HG03095 (cell line): ENCODE measurements at regions not wholly inside any gene's neighbourhood (a gene's known extent, or its start where the extent isn't known, plus 50 kb on each side); places are given as distances from the start of the nearest gene placed in this dataset.
"Not testable (repeated sequence)": the region's sequence is repeated elsewhere in the genome, so short reads cannot be mapped to it uniquely, and the experiment has no call there.

ENCODE experiments used
- ATAC-seq: cut with Tn5 transposase; IDR thresholded peaks from one replicate; pipeline ENCODE4 v1.9.1; 2021; ENCODE audit warnings: moderate library complexity; ENCODE audit not compliant: unreplicated experiment

DNA sequence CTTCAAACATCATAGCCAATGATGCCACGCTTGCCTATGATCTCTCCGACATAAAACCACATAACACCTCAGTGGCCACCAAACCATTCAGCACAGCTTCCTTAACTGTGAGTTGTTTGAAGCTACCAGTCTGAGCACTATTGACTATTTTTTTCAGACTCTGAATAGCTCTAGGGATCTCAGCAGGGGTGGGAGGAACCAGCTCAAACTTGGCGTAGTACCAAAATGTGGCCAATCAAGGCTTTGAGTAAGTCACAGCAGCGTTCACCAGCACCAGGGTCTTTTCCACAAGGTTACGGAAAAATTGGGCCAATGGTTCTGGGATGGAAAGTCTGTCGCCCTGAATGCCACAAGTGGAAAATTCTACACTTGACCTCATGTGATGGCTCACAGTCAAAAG, 70.6 kb downstream of the SMPDL3A start:
- ATAC-seq, result no peak

DNA sequence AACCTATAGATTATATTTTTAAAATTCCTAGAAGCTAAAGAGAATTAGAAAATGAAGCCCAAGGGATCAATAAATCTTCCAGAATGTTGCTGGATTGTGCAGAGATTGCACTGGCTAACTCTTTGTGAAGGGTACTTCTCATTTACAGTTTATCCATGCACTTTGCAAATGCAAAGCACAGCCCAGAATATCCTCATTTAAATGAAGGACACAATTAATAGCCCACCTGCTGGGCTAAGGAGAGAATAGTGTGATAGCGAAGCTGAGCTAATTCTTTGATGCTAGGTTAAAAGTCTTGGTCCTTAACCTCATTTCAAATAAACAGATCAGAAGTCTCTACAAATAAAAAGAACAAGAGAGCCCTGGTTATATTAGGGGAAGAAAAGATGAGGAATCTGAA, 72.5 kb downstream of the SMPDL3A start:
- ATAC-seq, result no peak

DNA sequence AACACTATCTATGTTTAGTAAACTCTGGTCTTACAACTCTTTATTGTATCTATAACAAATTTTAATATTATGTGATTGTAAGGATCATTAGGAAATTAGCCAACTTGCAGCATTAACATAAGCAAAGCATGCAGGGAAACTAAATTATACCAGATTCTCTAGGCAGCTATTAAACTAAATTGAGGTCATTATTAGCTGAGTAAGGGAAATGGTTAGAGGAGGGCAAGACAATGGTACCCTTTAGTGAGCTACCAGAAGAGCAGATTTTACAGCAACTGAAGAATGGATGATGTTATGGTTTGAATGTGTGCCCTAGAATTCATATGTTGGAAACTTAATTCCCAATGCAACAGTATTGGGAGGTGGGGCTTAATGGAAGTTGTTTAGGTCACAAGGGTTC, 79.1 kb downstream of the SMPDL3A start:
- ATAC-seq, result no peak

DNA sequence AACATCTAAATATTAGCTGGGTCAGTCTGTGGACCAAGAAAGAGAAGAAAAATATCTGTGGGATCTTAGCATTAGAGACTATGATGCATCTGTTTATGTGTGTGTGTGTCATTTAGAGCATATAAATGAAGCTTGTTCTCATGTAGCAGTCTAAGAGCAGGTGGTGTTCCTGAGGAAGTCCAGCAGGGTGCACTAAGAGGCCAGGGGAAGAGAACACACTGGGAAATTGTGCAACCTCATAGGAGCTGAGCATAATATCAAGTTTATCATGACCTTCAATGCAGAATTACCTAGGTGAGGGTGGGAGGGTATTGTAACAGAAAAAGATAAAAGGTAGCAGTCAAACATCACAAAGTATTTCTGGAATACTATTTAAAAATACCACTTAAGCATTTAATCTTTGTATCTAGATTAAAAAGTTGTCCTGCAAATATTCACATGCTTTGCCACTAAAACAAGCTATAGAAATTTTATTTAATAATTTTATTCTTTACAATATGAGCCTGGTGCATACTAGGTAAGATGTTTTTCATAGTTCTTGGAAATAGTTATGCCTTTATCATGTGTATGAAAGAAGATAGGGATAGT, 80.5 kb downstream of the SMPDL3A start:
- ATAC-seq, result peak; percentile 92

DNA sequence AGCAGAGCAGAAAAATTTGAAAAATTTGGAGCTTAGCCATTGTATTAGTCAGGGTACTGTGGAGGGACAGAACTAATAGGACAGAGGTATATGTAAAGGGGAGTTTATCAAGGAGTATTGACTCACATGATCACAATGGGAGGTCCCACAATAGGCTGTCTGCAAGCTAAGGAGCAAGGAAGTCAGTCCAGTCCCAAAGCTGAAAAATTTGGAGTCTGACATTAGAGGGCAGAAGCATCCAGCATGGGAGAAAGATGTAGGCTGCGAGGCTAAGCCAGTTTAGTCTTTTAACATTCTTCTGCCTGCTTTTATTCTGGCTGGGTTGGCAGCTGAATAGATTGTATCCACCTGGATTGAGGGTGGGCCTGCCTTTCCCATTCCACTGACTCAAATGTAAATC, 82.0 kb downstream of the SMPDL3A start:
- no peak for ATAC-seq

DNA sequence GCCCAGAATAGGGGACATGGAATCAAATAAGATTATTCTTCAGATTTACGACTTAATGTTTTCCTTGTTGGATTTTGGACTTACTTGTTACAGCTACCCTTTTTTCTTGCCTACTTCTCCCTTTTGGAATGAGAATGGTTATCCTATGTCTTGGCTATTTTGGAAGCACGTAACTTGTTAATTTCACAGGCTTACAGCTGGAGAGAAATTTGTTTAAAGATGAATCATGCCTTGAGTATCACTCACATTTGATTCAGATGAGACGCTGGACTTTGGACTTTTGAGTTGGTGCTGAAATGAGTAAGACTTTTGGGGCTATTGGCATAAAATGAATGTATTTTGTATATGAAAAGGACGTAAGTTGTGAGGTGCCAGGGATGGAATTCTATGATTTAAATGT, 83.3 kb downstream of the SMPDL3A start:
- ATAC-seq, result no peak

- ATAC-seq, result no peak
Measured at GRCh38 chr6:122877302-122877701, 88.2 kb downstream of the SMPDL3A start.

DNA sequence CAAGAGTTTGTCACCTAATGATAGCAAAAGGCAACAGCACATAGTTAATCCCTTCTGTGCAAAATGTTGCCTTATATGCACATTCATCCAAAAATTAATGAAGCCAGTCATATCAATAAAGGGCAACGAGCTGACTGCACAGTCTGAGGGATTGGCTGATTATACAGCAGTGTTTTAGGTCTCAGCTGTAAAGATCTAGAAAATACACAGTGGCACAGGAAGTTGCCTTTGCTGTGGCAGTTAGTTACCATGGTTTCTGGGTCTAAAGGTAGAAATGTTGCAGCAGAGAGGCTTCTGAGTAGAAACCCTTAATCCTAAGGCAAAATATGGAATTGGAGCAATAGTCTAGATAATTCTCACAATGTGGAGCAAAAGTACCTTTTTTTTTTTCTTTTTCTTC, 89.7 kb downstream of the SMPDL3A start:
- ATAC-seq, result no peak

DNA sequence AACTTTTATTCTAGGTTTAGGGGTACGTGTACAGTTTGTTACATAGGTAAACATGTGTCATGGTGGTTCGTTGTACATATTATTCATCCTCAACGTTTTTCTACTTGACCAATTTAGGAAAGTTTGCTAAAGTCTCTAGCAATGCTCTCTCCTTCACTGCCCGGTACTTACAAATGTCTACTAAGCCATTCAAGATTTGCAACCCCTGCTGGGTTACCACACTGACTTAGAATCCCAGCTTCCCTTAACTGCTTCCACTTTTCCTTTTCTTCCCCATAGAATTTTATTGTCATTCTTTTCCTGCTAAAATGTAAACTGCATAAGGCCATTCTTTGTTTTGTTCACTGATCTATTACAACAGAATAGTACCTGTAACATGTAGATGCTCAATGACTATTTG, 97.4 kb downstream of the SMPDL3A start:
- ATAC-seq, result no peak

GRCh38 chr6:122887941-122888340, 98.9 kb downstream of the SMPDL3A start:
- no peak for ATAC-seq

DNA sequence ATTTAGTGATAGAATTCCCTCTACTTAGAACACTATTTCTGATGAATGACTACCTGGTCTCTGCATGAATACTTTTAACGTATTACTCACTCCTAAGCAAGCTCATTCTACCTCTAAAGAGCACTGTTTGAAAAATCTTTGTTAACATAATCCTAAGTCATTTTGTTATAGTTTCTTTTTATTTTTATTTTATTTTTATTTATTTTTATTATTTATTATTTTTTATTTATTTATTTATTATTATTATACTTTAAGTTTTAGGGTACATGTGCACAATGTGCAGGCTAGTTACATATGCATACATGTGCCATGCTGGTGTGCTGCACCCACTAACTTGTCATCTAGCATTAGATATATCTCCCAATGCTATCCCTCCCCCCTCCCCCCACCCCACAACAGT, 99.6 kb downstream of the SMPDL3A start:
- not testable (repeated sequence) for ATAC-seq

DNA sequence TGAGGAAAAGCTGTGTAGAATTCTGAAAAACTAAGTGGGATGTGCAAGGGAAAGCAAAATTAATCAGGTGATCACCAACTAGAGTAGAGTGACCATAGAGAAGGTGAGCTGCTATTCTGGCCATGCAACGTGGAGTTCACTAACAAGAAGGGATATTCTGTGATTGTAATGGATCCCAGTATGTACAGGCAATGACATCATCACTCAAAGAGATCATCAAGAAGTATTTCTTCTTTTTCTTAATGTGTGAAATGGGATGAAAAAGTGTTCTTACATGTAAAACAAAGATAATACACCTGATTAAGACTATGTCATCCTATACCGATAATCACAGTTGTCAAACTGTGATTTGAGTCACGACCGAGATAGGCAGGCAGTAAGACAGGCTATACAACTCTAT, 101.2 kb downstream of the SMPDL3A start:
- no peak for ATAC-seq

DNA sequence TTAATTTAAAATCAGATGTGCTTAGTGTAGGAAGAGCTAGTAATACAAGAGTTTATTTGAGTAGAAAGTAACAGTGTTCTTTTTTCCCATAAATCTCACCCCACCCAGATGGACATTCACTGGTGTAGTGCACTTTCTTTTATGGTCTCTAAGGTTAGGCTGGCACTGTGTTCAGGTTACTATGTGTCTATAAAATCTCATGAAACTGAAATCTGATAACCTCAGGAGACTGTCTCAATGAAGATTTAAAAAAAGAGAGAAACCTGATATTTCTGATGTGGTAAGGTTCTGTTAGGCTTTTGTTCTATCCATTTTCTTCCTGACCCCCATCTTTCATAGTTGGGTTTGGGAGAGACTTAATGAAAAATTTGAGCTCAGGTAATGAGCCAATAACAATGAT, 101.2 kb upstream of the CLVS2 start:
- no peak for ATAC-seq

DNA sequence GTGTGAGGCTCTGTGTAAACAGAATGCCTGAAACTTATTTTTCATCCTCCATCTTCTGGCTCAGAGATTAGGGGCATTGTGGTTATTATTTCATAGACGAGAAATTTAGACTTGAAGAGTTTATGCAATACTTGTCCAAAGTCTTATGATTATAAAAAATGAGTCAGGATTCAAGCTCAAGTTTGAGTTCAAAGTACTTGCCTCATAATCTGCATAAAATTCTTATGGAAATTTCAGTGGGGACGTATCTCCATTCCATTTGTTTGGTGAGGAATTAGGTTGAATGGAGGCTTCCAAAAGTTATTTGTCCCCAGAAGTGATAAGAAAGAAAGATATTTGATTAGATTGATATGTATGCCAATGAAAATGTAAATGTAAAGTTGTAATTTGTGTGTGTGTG, 93.7 kb upstream of the CLVS2 start:
- ATAC-seq, result no peak

GRCh38 chr6:122903266-122903915, 92.6 kb upstream of the CLVS2 start:
- ATAC-seq, result no peak

GRCh38 chr6:122904166-122904565, 91.9 kb upstream of the CLVS2 start:
- ATAC-seq, result no peak

DNA sequence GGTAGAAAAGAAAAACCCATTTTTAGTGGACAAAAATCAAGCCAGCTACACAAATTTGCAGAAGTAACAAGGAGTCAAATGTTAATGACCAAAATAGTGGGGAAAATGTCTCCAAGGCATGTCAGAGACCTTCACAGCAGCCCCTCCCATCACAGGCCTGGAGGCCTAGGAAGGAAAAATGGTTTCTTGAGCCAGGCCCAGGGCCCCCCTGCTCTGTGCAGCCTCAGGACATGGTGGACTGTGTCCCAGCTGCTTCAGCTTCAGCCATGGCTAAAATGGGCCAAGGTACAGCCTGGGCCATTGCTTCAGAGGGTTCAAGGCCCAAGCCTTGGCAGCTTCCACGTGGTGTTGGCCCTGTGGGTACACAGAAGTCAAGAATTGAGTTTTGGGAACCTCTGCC, 82.5 kb upstream of the CLVS2 start:
- no peak for ATAC-seq

DNA sequence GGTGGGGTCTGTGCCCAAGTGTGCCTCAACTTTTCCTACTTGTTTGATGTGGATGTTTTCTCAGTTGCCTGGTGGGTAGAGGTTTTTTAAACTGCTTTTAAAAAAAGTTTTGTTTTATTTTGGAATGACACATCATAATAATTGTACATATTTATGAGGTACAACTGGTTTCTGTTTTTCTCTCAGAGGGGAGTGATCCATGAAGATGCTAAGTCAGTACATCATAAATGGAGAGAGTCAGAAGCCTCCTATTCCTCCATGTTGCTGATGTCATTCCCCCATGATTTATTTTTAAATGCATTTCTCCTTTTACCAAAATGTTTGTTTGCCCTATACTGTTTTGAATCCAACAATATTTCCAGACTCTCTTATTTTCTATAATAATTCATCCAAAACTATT, 77.3 kb upstream of the CLVS2 start:
- no peak for ATAC-seq

DNA sequence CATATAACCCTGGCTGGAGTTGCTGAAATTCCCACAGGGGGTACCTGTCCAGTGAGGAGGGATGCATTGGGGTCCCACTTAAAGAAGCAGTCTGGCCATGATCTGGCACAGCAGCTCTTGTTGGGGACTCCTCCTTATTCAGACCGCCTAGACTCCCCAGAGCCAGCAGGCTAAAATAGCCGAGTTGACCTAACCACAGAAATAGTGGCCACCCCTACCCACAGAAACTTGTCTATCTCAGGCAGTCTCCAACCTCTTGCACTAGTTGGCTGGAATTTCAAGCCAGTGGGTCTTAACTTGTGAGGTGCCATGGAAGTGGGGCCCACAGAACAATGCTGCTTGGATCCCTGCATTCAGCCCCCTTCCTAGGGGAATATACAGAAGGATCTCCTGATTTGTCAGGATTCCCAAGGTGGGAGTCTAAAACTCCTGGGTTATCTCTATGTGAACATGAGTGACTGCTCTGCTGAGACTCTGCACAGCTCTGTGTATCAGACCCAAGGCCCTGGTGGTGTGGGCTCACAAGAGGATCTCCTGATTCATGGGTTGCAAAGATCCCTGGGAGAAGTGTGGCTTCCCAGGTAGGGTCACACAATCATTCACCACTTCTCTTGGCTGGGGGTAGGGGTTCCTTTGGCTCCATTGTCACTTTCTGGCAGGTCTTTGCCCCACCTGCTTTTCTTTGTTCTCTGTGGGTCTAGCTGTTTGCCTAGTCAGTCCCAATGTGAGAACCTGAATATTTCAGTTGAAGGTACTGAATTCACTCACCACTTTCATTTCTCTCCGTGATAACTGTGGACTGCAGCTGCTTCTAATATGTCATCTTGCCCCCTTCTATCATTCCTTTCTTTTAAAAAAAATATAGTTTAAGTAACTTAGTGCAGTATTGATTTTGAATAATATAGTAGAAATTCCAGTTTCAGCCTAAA, 65.5 kb upstream of the CLVS2 start:
- ATAC-seq, result peak; percentile 79

- ATAC-seq, result no peak
Measured at GRCh38 chr6:122931916-122932315, 64.1 kb upstream of the CLVS2 start.

GRCh38 chr6:122944936-122945335, 51.1 kb upstream of the CLVS2 start:
- ATAC-seq, result not testable (repeated sequence)
